NOMO-1 (cell line): ENCODE measurements at regions not wholly inside any gene's neighbourhood (a gene's known extent, or its start where the extent isn't known, plus 50 kb on each side); places are given as distances from the start of the nearest gene placed in this dataset.

ENCODE experiments used
- DNase-seq, 2 experiments: peaks; one replicate each; lab custom pipeline; 2025; ENCODE audit not compliant: unreplicated experiment in 2 of 2; lab: John Stamatoyannopoulos, UW

GRCh38 chr5:74363603-74364205 is 276.8 kb downstream of the ENC1 start:
- no peak for DNase-seq

DNA sequence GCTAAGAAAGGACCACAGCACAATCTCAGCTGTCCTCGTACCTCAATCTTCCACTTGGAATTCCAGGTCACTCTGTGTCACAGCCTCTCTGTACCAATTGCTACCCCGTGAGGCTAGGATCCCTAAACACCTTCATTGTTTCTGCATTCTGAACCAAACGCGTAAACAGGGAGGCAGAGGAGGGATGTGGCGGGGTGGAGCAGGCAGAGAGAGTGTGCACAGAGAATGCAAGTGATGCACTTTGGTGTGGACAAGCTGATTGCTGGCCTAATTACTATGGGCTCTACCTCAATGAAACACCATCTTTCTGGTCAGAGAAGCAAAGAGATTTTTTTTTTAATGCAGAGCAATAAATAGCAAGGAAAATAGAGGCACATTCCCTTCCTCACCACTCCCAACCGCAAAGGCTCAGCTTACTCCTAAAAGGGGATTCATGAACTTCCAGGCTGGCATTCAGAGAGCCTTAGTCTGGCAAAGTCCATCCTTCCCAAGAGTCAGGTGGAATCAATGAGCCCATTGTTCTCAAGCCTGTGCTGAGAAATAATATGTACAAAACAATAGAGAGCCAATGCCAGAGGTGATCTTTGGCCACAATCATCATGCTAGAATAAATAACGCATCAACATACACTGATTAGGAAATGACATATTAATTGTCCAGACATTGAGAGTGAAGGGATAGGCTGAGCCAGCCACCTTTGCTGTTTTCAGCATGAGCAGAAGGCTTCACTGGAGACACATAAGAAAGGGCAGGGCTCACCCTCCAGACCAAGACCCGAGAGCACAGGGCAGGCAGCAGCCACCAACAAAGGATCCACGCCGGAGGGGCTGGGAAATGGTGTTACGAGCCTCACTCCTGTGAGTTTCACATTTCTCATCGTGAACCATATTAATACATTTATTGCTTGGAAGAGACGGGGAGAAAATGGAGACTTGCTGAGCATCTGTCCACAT is 278.8 kb downstream of the ENC1 start:
- no peak for DNase-seq

- DNase-seq, result no peak
Measured at GRCh38 chr5:74360535-74361210, 279.9 kb downstream of the ENC1 start.

GRCh38 chr5:74357827-74358226 is 282.7 kb downstream of the ENC1 start:
- DNase-seq, result no peak

DNA sequence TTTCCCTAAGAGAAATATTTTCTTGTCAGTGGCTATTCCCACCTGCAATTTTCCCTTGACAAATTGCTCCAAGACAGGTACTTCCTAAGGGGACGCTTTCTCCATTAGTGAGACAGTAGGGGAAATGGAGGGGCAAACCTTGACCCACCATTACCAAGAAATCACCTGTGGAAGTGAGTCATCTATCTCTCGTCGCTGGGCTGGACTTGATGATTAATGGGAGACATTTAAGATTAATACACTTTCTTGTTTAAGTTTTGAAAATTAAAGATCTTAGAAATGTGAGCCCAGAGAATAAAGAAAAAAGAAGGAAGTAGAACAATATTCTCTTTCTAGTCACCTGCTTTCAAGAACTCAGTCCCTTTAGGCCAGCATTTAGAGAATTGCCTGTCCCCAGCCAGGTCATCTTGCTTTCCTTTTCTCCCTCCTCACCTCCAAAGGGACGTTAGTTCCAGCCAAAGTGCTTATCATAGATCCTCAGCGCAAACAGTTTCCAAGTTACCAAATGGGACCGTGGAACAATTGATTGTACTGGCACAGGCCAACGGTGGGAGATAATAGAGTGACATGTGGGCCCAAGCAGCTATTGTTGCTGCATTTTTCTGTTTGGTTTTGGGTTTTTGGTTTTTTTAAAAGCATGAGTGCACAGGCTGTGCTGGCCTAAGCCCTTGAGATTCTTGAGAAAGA is 284.4 kb downstream of the ENC1 start:
- no peak for DNase-seq

GRCh38 chr5:74355041-74355824 is 285.3 kb downstream of the ENC1 start:
- no peak for DNase-seq

GRCh38 chr5:74352256-74352655 is 288.3 kb downstream of the ENC1 start:
- DNase-seq, result no peak

GRCh38 chr5:74342948-74343682 is 297.4 kb downstream of the ENC1 start:
- no peak for DNase-seq

GRCh38 chr5:74342182-74342581 is 298.3 kb downstream of the ENC1 start:
- DNase-seq, result no peak

- no peak for DNase-seq
Measured at GRCh38 chr5:74341221-74341620, 299.3 kb downstream of the ENC1 start.

DNA sequence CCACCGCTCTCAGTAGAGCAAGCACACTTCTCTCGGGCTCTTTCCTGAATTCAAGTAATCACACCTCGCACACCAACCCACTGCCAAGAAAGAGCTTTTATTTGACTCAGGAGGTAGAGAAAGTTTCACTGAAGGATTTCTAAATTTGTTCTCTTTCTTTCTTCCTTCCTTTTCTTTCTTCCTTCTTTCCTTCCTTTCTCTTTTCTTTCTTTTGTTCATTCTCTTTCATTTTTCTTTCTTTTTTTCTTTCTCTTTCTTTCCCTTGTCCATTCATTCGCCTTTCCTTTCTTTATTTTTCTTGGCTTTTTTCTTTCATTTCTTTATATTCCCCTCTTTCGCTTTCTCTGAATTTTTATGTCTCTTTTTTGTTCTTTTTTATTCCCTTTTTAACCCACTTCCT is 300.1 kb downstream of the ENC1 start:
- DNase-seq, result no peak

DNA sequence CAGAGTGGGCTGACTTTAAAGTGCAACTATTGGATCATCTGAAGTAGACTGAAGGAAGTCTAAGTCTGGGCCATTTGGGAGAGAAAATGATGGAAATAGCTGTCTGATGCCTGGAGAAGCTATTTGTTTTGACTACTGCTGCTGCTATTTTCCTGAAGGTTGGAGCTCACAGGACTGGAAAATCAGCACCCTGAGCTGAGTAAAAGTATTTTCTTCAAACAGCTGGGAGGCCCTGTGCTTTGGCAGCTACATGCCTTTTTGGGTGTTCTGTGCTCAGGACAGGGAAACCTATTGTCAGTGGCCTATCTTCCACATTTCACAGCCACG is 302.6 kb downstream of the ENC1 start:
- no peak for DNase-seq

DNA sequence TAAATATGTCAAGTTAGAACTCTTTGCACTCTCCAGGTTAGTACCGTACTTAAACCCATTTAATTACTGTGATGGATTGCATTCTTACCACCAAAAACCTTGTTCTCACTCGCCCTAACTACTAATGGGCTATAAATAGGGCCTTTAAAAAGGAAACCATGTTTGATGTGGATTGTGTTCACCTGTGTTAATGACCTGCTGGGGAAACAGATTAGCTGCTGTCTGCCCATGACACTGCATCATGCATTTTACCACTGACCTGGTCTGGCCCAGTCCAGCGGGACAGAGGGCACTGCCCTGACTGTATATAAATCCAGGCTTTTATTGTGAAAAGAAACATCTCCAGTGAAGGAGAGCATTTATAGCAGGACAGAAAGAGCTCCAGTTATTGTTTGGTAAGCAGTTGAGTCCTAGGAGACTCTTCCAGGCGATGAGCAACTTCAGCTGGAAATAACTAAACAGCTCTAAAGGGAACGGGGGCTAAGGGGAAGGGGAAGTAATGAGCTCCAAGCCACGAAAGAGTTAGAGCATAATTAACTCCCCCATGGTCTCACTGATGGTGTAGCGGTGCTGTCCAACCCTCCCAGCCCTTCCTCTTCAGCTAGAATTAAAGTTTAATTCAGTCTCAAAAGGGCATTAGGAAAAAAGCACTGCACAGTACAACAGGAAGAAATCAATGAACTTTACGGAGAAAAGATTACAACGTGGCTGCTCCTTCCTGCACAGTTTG is 303.1 kb downstream of the ENC1 start:
- DNase-seq, result peak in 1 of 2 experiments; percentile 17

- DNase-seq, result no peak
Measured at GRCh38 chr5:74336297-74336696, 304.2 kb downstream of the ENC1 start.

DNA sequence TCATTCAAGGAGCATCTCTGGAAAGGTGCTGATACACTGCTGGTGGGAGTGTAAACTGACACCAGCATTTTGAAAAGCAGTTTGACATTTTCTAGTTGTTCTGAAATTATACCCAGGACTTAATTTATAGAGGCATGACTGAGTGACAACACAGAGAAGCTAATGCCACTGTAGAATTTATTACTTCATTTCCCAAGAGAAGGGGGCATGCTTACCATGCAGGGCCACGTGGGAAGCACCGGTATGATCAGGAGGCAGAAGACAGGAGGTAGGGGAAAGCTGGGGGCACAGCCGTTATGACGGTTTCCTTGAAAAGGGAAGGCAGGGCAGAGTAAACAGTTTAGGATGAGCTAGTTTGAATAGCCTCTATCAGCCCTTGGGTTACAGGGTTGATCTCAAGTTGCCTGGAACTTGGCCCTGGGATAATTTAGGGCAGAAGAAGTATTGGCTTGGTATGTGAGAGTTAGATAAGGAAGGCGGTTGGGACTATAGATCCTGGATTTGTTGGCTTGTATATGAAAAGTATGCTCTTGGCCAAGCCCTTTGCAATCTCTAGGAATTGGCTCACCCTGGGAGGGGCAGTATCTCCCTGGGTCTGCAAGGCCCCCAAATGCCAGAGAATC is 305.7 kb downstream of the ENC1 start:
- DNase-seq, result no peak

- no peak for DNase-seq
Measured at GRCh38 chr5:74334062-74334761, 306.3 kb downstream of the ENC1 start.

DNA sequence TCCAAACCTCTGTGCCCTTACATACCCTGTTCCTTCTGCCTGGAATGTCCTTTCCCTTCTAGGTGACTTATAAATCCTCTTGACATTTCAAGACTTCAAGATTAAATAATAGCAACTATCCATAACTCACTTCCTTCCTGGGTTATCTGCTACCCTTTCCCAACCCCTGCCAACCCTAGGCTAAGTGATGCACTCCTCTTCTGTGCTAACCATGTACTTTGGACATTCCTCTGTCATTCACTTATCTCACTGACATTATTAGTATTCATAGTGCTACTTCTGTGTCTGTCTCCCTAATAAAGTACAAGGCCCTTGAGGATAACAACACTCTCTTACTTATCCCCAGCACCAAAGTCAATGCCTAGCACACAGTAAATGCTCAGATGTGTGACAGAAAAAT is 307.1 kb downstream of the ENC1 start:
- no peak for DNase-seq

GRCh38 chr5:74332682-74333081 is 307.8 kb downstream of the ENC1 start:
- DNase-seq, result no peak
